SU-DHL-6 (cell line): ENCODE measurements at regions not wholly inside any gene's neighbourhood (a gene's known extent, or its start where the extent isn't known, plus 50 kb on each side); places are given as distances from the start of the nearest gene placed in this dataset.

ENCODE experiments used
- H2AFZ ChIP-seq: fragments of 200-600 bp; sonication (generic); 2 replicates; pipeline ENCODE4 v1.6.1; 2014; ENCODE audit warnings: low read depth, mild to moderate bottlenecking, moderate library complexity, mixed read lengths, antibody characterized with exemption, low read length; ENCODE audit not compliant: severe bottlenecking
- H3F3A ChIP-seq: fragments of 200-600 bp; shearing (Covaris generic); 2 replicates; pipeline ENCODE4 v1.6.0; 2016; ENCODE audit warnings: antibody characterized with exemption, mild to moderate bottlenecking; ENCODE audit not compliant: insufficient read depth
- H3K27ac ChIP-seq: fragments of 200-600 bp; sonication (generic); 2 replicates; pipeline ENCODE4 v1.5.1; 2016; ENCODE audit warnings: low read depth, mild to moderate bottlenecking, low read length, moderate library complexity, mixed read lengths
- H3K27me3 ChIP-seq: fragments of 200-600 bp; sonication (generic), shearing (Covaris generic); 2 replicates; pipeline ENCODE4 v1.6.0; 2014; ENCODE audit warnings: mild to moderate bottlenecking, low read length
- H3K36me3 ChIP-seq: fragments of 200-600 bp; sonication (generic); 2 replicates; pipeline ENCODE4 v1.6.1; 2014; ENCODE audit warnings: mild to moderate bottlenecking, low read length, mixed read lengths
- H3K4me2 ChIP-seq: fragments of 300-600, 200-600 bp; shearing (Covaris generic), sonication (generic); 2 replicates; pipeline ENCODE4 v1.6.0; 2014; ENCODE audit warnings: low read length, low read depth, mild to moderate bottlenecking; ENCODE audit not compliant: poor library complexity, severe bottlenecking
- H3K4me3 ChIP-seq: fragments of 200-600 bp; sonication (generic); 2 replicates; pipeline ENCODE4 v1.5.1; 2014; ENCODE audit warnings: antibody characterized with exemption, low read length, mild to moderate bottlenecking, mixed read lengths; ENCODE audit not compliant: insufficient read depth, poor library complexity, severe bottlenecking
- H3K79me2 ChIP-seq: fragments of 200-600 bp; sonication (generic); 2 replicates; pipeline ENCODE4 v1.6.1; 2014; ENCODE audit warnings: mild to moderate bottlenecking, low read length, moderate library complexity; ENCODE audit not compliant: insufficient read depth
- H3K9ac ChIP-seq: fragments of 200-600 bp; sonication (generic); 2 replicates; pipeline ENCODE4 v1.7.0; 2014; ENCODE audit warnings: mild to moderate bottlenecking, low read length
- H3K9me2 ChIP-seq: fragments of 200-600 bp; sonication (generic); replicated peaks from 2 replicates; pipeline ENCODE4 v1.6.1; 2014; ENCODE audit warnings: low read length; ENCODE audit not compliant: insufficient read depth
- H3K9me3 ChIP-seq: fragments of 200-600 bp; sonication (generic); 2 replicates; pipeline ENCODE4 v1.6.1; 2014; ENCODE audit warnings: low read length, mixed read lengths; ENCODE audit not compliant: insufficient read depth
- H4K20me1 ChIP-seq: fragments of 200-600 bp; sonication (generic); 2 replicates; pipeline ENCODE4 v1.6.1; 2014; ENCODE audit warnings: low read depth, mild to moderate bottlenecking, antibody characterized with exemption, low read length, moderate library complexity, mixed read lengths
- CTCF ChIP-seq: fragments of 200-600 bp; sonication (generic); IDR thresholded peaks from one replicate; pipeline ENCODE4 v1.5.1; 2017; ENCODE audit warnings: antibody characterized with exemption, mild to moderate bottlenecking, low read length, moderate library complexity; ENCODE audit not compliant: insufficient read depth, poor library complexity, severe bottlenecking
- EZH2phosphoT487 ChIP-seq: fragments of 200-600 bp; sonication (generic), shearing (Covaris generic); conservative IDR thresholded peaks from 2 replicates; pipeline ENCODE4 v1.6.1; 2018; ENCODE audit warnings: mild to moderate bottlenecking, antibody characterized with exemption, low read length, moderate library complexity, mixed read lengths

DNA sequence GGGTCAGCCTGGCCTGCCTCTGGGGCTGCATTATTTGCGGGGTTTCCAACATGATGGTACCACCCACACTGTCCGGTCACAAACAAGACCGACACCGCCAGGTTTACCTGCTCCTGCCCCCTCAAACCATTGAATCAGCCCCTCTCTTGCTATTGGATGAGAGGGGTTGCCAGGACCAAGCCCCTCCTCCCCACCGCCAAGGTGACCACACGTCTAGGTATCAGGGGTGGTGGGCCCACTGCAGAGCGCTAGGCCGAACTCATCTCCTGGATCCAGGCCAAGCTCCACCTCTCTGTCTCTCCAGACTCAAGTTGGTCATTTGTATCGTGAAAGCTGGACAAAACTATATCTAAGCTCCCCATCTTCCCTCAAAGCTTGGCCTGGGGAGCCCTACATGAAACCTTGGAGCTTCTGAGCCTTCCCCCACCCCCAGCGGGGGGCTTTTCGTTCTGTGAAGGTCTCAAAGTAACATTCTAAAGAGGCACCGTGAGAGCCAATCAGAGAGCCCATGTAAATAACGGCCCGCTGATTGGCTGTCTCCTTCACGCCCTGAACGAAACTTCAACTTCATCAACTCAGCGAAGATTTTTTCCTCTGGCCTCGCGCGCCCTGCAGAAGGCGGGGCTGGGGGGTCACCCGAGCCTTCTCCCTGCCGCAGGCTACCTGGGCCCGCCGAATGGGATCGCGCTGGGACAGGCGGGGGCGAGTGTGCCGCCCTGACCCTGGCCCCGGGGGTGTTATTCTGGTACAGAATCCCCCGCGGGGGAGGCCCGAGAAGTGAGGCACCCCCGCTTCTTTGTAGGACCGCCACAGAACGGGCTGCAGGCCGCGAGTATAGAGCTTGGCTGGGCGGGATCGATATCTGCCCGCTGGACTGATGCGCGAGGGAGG, 49.6 kb upstream of the PSD2 start:
- Histone ChIP-seq H3K4me2 (peak overlapping the region; percentile 50), H4K20me1 (no peaks in the 10 kb centered on the region), H3K79me2 (no peaks in the 10 kb centered on the region), H3K27ac (peak overlapping the region; percentile 59), H3K36me3 (no peaks in the 10 kb centered on the region), H3K4me3 (peak overlapping the region; percentile 31), H3K9me2 (no peaks in the 10 kb centered on the region), H3F3A (peaks cover 3% of the 10 kb centered on the region; the same call in 1 of the 2 replicates), H2AFZ (peak overlapping the region; percentile 44), H3K9ac (peak overlapping the region; percentile 40; the same call in 1 of the 2 replicates), H3K27me3 (no peaks in the 10 kb centered on the region), H3K9me3 (no peaks in the 10 kb centered on the region)
- no peak for TF ChIP-seq EZH2phosphoT487
- no peak for TF ChIP-seq CTCF
